ENCODE measurements at regions not wholly inside any gene's neighbourhood (a gene's known extent, or its start where the extent isn't known, plus 50 kb on each side); places are given as distances from the start of the nearest gene placed in this dataset.

DNA sequence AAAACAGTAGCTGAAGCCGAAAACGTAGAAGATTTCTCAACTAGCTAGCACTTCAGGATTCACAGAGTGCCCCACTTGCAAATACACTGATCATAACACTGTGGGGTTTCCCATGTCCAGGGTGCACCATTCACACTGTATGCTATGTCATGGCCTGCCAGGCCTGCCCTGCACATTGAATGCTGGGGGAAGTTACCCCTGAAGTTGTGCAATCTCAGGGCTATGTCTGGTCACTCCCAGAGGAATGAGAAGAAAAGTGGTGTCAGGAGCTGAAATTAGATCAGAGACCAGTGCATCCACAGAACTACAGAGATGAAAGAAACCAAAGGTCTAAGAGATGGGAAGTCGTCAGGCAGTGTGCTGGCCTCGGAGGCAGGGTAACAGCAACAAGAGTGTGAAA lies 196.8 kb downstream of the RAP2A start:
- H3K9me1 ChIP-seq (ENCODE audit: insufficient read depth, low read length) = no peaks in the 10 kb centered on the region
- ChIA-PET POLR2A (ENCODE audit: unreplicated experiment) (no interaction called here), CTCF (no interaction called here)
- peaks cover 1% of the 10 kb centered on the region; the same call in 1 of the 2 replicates for H3K27me3 ChIP-seq (ENCODE audit: control insufficient read depth, insufficient read depth, low read length)
- WGBS, 2 experiments (ENCODE audit: extremely low coverage in 2 of 2, insufficient read length in 1 of 2) = 79% methylated on average over 2 of the region's 4 CpGs; no CpG with 5 or more reads in 1 of the 2 experiments
- no peak overlapping the region for H3K9ac ChIP-seq (ENCODE audit: low read depth, low read length)
- 0 out of 2 replicates have a peak, but pooled peaks cover 2% of the 10 kb centered on the region for H3K9me3 ChIP-seq (ENCODE audit: control insufficient read depth, insufficient read depth, low read length)
- no peaks in the 10 kb centered on the region for H3K79me1 ChIP-seq (ENCODE audit: low read depth in 1 of 2, low read length in 2 of 2)
- no peak overlapping the region for H3K4me2 ChIP-seq (ENCODE audit: low read depth, low read length)
- no peak overlapping the region for H2BK15ac ChIP-seq (ENCODE audit: low read depth, low read length)
- no peak overlapping the region for H3K4me3 ChIP-seq (ENCODE audit: insufficient read depth, low read depth, low read length)
- H2BK20ac ChIP-seq (ENCODE audit: low read depth, low read length) = no peak overlapping the region
- TF ChIP-seq CTCF (conservative IDR thresholded peaks at IDR 0.05; ENCODE audit: low read depth, low read length) = no peak
- peak; percentile 26; the same call in 1 of the 2 replicates for TF ChIP-seq CEBPB (IDR thresholded peaks at IDR 0.05; ENCODE audit: low read depth, low read length)
- no peak overlapping the region for H3K56ac ChIP-seq (ENCODE audit: extremely low read depth, insufficient read depth, low read length)
- no peak for ATAC-seq (ENCODE audit: low read depth)
- dilution Hi-C loops (cut with HindIII; ENCODE audit: low sequenced_read_pairs, unreplicated experiment) = no loop called here
- H4K91ac ChIP-seq (ENCODE audit: insufficient read depth, low read depth, low read length) = no peak overlapping the region
- H3K27ac ChIP-seq (ENCODE audit: insufficient read depth, low read length) = no peak overlapping the region
- no peak overlapping the region for H3K14ac ChIP-seq (replicated peaks; ENCODE audit: low read depth, low read length)
- H3K23ac ChIP-seq (ENCODE audit: low read depth, low read length) = no peak overlapping the region
- H3K36me3 ChIP-seq (ENCODE audit: control insufficient read depth, insufficient read depth, low read length) = no peaks in the 10 kb centered on the region
- no peak overlapping the region for H4K5ac ChIP-seq (ENCODE audit: low read depth, low read length)
- intact Hi-C loops (cut with micrococcal nuclease) = no loop called here
- no peak overlapping the region for H2BK5ac ChIP-seq (ENCODE audit: low read depth, low read length, poor library complexity, severe bottlenecking)
- no TSS peak for BruUV-seq (replicated peaks)
- H2AK9ac ChIP-seq (replicated peaks; ENCODE audit: low read depth, low read length, poor library complexity) = peak overlapping the region; percentile 69
- H2AFZ ChIP-seq (replicated peaks; ENCODE audit: low read length, poor library complexity) = no peak overlapping the region
- in situ Hi-C loops (cut with MboI; ENCODE audit: low sequenced_read_pairs) = no loop called here
- no peak overlapping the region for H4K8ac ChIP-seq (ENCODE audit: low read depth in 2 of 2, low read length in 2 of 2)
- no peak for DNase-seq
- no peak overlapping the region for H3K18ac ChIP-seq (ENCODE audit: low read depth, low read length)
- no peaks in the 10 kb centered on the region for H3K4me1 ChIP-seq (ENCODE audit: control insufficient read depth, insufficient read depth, low read length)
- H2AK5ac ChIP-seq (ENCODE audit: low read depth, low read length) = no peak overlapping the region
- H2BK120ac ChIP-seq (ENCODE audit: low read depth, low read length) = no peak overlapping the region
- no peaks in the 10 kb centered on the region for H4K20me1 ChIP-seq (ENCODE audit: insufficient read depth, low read length)
- H3K4ac ChIP-seq (ENCODE audit: low read depth, low read length) = no peak overlapping the region
